ENCODE measurements at regions not wholly inside any gene's neighbourhood (a gene's known extent, or its start where the extent isn't known, plus 50 kb on each side); places are given as distances from the start of the nearest gene placed in this dataset.

GRCh38 chr1:187236676-187237075 lies 407.9 kb downstream of the PLA2G4A start:
- no peak for TF ChIP-seq CTCF (IDR thresholded peaks at IDR 0.05; ENCODE audit: unreplicated experiment)
- Mint-ChIP-seq H3K4me3 (ENCODE audit: low read depth) (no peak overlapping the region), H3K27ac (no peak overlapping the region), H3K4me1 (ENCODE audit: low read depth) (no peaks in the 10 kb centered on the region), H3K9me3 (ENCODE audit: low read depth) (no peaks in the 10 kb centered on the region), H3K27me3 (no peaks in the 10 kb centered on the region), H3K36me3 (ENCODE audit: insufficient read depth) (no peaks in the 10 kb centered on the region)
- DNase-seq (ENCODE audit: low spot score, unreplicated experiment), result no peak

DNA sequence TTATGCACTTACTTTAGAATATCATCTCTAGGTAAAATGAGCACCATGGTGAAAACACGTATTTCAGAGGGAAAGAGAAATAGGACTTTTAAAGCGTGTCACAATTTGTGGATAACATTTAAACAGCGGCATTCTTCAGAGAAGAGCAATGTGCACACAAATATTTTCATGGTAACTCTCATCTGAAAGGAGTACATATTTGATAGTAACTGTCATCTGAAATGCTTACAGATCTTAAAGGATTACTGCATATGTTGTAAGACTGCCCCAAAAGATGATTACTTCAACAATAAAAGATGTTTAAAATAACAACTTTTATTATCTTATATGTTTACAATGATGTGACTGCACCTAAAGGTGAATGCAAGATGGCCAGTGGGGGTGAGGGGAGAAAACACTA lies 408.8 kb downstream of the PLA2G4A start:
- no peaks in the 10 kb centered on the region for H3K4me1 Mint-ChIP-seq (ENCODE audit: low read depth)
- H3K9me3 Mint-ChIP-seq (ENCODE audit: low read depth), result no peaks in the 10 kb centered on the region
- H3K27ac Mint-ChIP-seq, result no peak overlapping the region
- no peak overlapping the region for H3K4me3 Mint-ChIP-seq (ENCODE audit: low read depth)
- no peaks in the 10 kb centered on the region for H3K36me3 Mint-ChIP-seq (ENCODE audit: insufficient read depth)
- no peaks in the 10 kb centered on the region for H3K27me3 Mint-ChIP-seq
- no peak for TF ChIP-seq CTCF (IDR thresholded peaks at IDR 0.05; ENCODE audit: unreplicated experiment)
- DNase-seq (ENCODE audit: low spot score, unreplicated experiment), result no peak

DNA sequence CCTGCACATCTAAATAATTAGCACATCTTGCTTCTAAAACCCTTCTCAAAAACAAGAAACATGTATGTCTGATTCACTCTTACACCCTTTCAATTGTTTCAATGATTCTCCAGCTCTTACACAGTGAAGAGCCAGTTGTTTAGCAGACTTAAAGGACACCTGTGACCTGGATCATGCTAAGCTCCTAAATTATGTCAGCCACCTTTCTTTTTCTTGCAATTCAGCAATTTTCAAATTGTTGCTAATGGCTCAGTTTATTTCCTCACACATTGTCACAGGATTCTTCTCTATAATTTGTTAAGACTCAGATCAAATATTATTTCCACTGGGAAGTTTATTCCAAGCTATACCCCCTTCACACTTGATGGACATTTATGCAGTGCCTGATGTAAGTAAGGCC lies 413.2 kb downstream of the PLA2G4A start:
- Mint-ChIP-seq H3K36me3 (ENCODE audit: insufficient read depth) (no peaks in the 10 kb centered on the region), H3K4me1 (ENCODE audit: low read depth) (no peaks in the 10 kb centered on the region), H3K4me3 (ENCODE audit: low read depth) (no peak overlapping the region), H3K27ac (no peak overlapping the region), H3K9me3 (ENCODE audit: low read depth) (peaks cover 5% of the 10 kb centered on the region), H3K27me3 (no peaks in the 10 kb centered on the region)
- DNase-seq (ENCODE audit: low spot score, unreplicated experiment), result no peak
- no peak for TF ChIP-seq CTCF (IDR thresholded peaks at IDR 0.05; ENCODE audit: unreplicated experiment)

DNA sequence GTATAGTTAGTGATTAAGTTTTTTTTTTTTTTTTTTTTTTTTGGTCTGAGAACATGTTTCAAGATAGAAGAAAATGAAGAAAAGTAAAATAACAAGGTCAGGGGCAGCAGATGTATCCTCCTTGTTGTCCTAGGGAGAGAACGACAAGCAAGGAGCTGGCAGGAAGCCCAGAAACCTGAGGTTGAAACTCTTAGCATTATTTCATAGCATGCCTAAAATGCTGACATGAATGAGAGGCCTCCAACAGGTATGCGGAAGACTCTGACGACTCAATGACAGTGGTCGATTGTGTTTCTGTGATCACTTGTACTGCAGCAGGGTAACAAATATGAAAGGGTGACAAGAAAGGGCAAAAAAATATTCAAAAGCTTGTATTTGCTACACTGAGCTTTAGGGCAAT lies 415.9 kb downstream of the PLA2G4A start:
- no peaks in the 10 kb centered on the region for H3K4me1 Mint-ChIP-seq (ENCODE audit: low read depth)
- DNase-seq (ENCODE audit: low spot score, unreplicated experiment), result no peak
- no peak overlapping the region for H3K4me3 Mint-ChIP-seq (ENCODE audit: low read depth)
- no peaks in the 10 kb centered on the region for H3K27me3 Mint-ChIP-seq
- TF ChIP-seq CTCF (IDR thresholded peaks at IDR 0.05; ENCODE audit: unreplicated experiment), result no peak
- peaks cover 15% of the 10 kb centered on the region for H3K9me3 Mint-ChIP-seq (ENCODE audit: low read depth)
- H3K36me3 Mint-ChIP-seq (ENCODE audit: insufficient read depth), result no peaks in the 10 kb centered on the region
- no peak overlapping the region for H3K27ac Mint-ChIP-seq

DNA sequence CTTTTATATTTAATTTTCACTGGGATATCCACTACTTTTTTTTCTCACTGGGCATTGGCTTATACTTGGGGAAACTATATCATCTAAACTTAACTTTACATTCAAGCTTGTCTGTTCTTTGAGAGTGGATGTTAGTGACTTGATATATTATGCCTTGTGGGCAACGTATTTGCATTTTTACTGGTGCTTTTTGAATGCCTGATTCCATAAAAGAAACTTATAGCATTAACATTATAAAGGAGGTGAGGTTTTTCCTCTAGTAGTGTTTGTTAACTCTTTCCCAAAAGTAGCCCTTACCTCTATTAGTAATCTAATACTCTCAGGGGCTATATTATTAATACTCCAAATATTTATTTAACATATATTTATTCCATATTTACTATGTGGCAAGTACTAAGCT lies 416.5 kb downstream of the PLA2G4A start:
- TF ChIP-seq CTCF (IDR thresholded peaks at IDR 0.05; ENCODE audit: unreplicated experiment), result no peak
- H3K4me1 Mint-ChIP-seq (ENCODE audit: low read depth), result no peaks in the 10 kb centered on the region
- no peak for DNase-seq (ENCODE audit: low spot score, unreplicated experiment)

More for the DNA sequence above, 416.5 kb downstream of the PLA2G4A start:
- Mint-ChIP-seq H3K9me3 (ENCODE audit: low read depth) (peaks cover 15% of the 10 kb centered on the region), H3K36me3 (ENCODE audit: insufficient read depth) (no peaks in the 10 kb centered on the region), H3K27ac (no peak overlapping the region), H3K4me3 (ENCODE audit: low read depth) (no peak overlapping the region), H3K27me3 (no peaks in the 10 kb centered on the region)

Measured in progenitor cell of endocrine pancreas (in vitro differentiated cells).